ENCODE measurements at regions not wholly inside any gene's neighbourhood (a gene's known extent, or its start where the extent isn't known, plus 50 kb on each side); places are given as distances from the start of the nearest gene placed in this dataset.
A peak's percentile ranks its signal among the peaks of the same experiment; 100 is the strongest.

- no peak overlapping the region for H3K4me3 ChIP-seq (ENCODE audit: low read depth, low read length)
- DNase-seq (ENCODE audit: low read depth) = no peak
- no peak for TF ChIP-seq CTCF (conservative IDR thresholded peaks at IDR 0.05; ENCODE audit: low read depth, low read length)
These were observed 94.8 kb upstream of the ADRA1B start for GRCh38 chr5:159821461-159821940.

GRCh38 chr5:159824188-159825161 is 91.8 kb upstream of the ADRA1B start:
- DNase-seq (ENCODE audit: low read depth) = no peak
- no peak for TF ChIP-seq CTCF (conservative IDR thresholded peaks at IDR 0.05; ENCODE audit: low read depth, low read length)
- H3K4me3 ChIP-seq (ENCODE audit: low read depth, low read length) = no peak overlapping the region

- no peak overlapping the region for H3K4me3 ChIP-seq (ENCODE audit: low read depth, low read length)
- DNase-seq (ENCODE audit: low read depth) = peak; percentile 22
- no peak for TF ChIP-seq CTCF (conservative IDR thresholded peaks at IDR 0.05; ENCODE audit: low read depth, low read length)
These were observed 90.7 kb upstream of the ADRA1B start for GRCh38 chr5:159825551-159826051.

GRCh38 chr5:159826351-159827214 is 89.7 kb upstream of the ADRA1B start:
- no peak overlapping the region for H3K4me3 ChIP-seq (ENCODE audit: low read depth, low read length)
- peak; percentile 84 for DNase-seq (ENCODE audit: low read depth)
- TF ChIP-seq CTCF (conservative IDR thresholded peaks at IDR 0.05; ENCODE audit: low read depth, low read length) = no peak

GRCh38 chr5:159827861-159828260 is 88.4 kb upstream of the ADRA1B start:
- TF ChIP-seq CTCF (conservative IDR thresholded peaks at IDR 0.05; ENCODE audit: low read depth, low read length) = no peak
- no peak overlapping the region for H3K4me3 ChIP-seq (ENCODE audit: low read depth, low read length)
- no peak for DNase-seq (ENCODE audit: low read depth)

GRCh38 chr5:159832073-159832472 is 84.2 kb upstream of the ADRA1B start:
- no peak overlapping the region for H3K4me3 ChIP-seq (ENCODE audit: low read depth, low read length)
- no peak for DNase-seq (ENCODE audit: low read depth)
- TF ChIP-seq CTCF (conservative IDR thresholded peaks at IDR 0.05; ENCODE audit: low read depth, low read length) = no peak
